ENCODE measurements at regions not wholly inside any gene's neighbourhood (a gene's known extent, or its start where the extent isn't known, plus 50 kb on each side); places are given as distances from the start of the nearest gene placed in this dataset.

- TF ChIP-seq CTCF (IDR thresholded peaks at IDR 0.05) (no peak), POLR2AphosphoS5 (IDR thresholded peaks at IDR 0.05) (no peak), EP300 (IDR thresholded peaks at IDR 0.05) (no peak)
Observed at GRCh38 chr5:54887663-54888062, 97.7 kb downstream of the ESM1 start.

Measured in suprapubic skin (tissue), 4 donors.